ELR (cell line): ENCODE measurements at regions not wholly inside any gene's neighbourhood (a gene's known extent, or its start where the extent isn't known, plus 50 kb on each side); places are given as distances from the start of the nearest gene placed in this dataset.

Experiments used
- DNase-seq: peaks from one replicate; pipeline ENCODE4 v3.0.0-alpha.2; 2015; ENCODE audit warnings: low read depth

- no peak for DNase-seq
These were observed 547.6 kb upstream of the RAB6C start for GRCh38 chr2:129431881-129432280.

GRCh38 chr2:129436809-129437208, 542.7 kb upstream of the RAB6C start:
- DNase-seq, result no peak

DNA sequence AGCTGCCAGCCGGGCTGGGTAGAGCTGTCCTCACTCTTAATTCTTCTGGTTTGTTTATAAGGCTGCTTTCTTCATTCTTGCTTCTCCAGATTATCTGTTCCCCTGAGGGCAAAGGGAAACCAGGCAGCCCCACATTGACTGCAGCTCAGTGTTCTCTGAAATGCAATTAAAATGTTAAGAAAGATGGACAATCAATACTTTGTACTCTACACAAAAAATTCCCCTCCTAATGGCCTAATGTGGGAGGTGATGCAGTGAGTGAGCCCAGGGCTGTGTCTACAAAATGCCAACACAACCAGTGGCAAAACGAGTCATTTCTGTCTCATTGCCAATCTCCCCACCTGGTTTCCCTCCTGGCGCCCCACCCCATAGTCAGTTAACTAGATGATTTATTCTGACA, 541.7 kb upstream of the RAB6C start:
- no peak for DNase-seq

- DNase-seq, result no peak
These were observed 540.9 kb upstream of the RAB6C start for GRCh38 chr2:129438501-129439057.

DNA sequence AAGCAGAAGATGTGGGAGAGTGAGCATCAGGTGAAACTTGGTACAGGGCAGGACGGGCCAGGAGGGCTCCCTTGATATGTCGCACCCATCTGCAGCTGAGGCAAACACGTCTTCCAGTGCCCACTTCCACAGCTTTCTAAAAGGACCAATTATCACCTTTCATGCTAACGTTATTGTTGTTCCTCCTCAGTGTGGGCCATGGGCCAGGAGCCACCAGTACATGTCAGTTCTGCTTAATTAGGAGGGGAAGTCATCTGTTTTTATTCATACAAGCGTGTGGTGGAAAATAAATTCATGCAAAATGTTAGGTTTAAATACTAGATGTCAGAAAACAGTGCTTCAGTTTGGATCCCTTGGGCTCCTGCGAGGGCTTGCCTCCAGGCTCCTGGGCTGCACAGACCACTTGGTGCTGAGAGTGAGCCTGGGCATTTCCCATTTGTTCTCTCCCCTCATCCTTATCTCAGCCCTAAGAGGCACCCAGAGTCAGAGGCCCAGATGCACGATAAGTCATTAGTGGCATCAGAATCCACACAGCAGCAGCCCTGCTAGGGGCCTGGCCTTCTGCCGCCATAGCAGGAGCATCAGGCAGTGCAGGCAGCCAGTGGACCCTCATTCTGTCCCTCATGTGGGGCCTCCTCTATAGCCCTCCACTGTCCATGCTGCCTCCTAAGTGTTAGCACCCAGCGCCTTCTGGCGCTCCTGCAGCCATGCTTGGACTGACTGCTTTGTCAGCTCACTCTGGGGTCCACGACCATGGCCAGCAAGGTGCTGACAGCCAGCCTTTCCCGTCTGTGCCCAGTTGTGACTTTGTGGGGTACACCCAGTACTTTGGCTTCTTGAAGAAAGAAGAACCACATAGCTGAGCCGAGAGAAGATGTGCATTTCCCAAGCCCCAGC, 539.8 kb upstream of the RAB6C start:
- no peak for DNase-seq

DNA sequence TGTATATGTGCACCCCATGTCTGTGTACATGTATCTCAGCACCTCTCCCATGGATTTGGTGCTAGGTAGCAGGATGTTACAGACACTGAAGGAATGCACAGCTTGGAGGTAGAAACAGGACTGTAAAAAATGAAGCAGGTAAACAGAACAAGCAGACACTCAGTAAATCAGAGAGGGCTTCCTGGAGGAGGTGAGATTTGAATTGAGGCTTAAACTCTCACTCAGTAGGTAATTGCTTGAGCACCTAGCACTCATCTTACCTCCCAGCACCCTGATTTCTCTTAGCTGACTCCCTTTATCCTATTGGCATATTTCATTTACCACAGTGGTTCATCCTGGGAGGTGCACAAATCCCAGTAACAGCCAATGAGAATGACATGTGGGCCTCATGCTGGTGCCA, 537.9 kb upstream of the RAB6C start:
- DNase-seq, result no peak

- no peak for DNase-seq
These were observed 536.1 kb upstream of the RAB6C start for GRCh38 chr2:129443235-129443864.

DNA sequence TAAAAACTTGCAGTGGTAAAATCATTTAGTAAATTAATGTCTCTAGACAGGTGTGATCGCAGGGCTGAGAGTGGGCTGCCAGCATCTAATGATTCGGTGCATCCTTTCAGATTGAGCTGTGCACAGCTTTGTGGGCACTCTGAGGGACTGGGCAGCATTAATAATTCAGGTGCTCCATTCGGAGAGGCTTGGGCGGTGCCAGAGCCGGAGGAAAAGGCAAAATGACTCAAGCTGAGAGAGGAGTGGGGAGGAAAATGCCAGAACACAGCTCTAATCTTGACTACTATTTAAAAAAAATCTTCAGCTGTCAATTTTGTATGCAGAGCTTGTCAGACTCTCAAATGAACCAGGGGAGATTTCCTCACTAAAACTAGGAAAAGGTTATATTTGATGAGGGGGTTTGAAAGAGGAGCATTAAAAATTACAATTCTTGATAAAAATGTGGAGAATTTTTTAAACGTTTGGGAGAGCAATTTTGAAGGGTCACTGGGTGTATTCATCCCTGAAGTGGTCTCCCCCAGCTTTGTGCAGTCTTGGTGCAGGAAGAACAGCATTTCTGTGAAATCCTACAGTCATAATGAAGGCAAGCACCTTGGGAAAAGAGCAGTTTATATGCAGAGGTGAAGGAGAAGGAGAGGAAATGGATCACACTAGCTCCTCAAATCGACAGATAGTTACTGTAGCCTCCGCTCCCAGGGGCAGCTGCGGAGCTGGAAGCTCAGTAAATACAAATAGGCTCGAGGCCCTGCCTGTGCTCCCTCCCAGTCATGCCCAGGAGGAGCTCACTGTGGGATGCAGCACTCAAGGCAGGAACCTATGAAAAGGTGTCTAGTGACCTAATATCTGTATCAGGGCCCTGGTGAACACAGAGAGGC, 535.4 kb upstream of the RAB6C start:
- no peak for DNase-seq

DNA sequence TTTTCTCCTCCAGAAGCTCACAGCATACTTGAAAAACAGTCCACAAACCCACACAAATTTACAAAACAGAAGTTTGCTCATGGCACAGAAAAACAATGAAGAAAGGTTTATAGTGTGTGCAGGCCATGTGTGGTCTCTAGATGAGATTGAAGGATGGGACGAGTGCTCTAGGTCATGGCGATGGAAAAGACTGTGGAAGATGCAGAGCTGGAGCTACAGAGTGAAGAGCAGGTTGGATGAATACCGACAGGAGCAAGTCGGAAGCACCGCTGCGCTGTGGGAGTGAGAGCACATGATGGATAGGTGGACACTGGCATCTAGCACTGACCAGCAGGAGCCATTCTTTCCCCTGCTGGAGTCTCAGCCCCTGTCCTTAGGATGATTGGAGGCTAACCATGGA, 534.7 kb upstream of the RAB6C start:
- DNase-seq, result no peak

DNA sequence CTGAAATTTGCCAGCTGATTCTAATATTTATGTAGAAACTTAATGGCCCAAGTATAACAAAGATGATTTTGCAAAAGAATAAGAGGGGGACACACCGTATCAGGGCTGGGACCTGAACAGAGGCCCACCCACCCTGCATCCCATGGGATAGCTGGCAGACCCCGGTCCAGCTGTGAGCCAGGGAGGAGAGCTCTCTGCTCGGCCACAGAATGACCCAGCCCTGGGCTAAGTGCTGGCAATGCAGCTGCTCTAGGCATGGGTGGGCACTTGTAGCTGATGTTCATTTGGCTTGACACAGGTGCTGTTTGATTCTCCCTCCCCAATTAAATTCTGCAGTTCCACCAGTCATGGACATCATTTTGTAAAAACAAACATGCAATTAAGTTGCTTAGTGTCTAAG, 522.8 kb upstream of the RAB6C start:
- DNase-seq, result no peak

DNA sequence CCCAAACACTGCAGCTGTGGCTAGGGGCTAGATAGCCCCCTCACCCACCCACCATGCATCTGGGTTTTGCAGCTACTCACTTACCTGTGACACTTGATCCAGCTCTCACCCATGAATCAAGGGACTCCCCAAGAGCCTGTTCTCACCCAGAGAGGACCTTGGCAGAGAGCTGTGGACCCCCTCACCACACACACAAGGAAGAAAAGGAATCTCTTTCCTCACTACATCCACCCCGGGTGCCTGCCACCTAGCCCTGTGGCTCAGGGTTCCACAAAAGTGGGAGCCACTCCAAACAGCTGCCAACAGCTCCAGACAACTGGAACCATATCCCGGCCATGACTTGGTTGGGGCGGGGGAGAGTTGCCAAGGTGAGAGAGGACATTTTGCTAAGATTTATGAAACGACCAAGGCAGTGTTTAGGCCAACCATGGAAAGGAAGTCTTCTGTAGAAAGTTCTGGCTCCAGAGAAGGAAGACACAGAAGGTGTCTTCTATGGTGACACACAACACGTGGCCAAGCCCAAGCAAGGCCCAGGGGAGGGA, 522.1 kb upstream of the RAB6C start:
- DNase-seq, result no peak

DNA sequence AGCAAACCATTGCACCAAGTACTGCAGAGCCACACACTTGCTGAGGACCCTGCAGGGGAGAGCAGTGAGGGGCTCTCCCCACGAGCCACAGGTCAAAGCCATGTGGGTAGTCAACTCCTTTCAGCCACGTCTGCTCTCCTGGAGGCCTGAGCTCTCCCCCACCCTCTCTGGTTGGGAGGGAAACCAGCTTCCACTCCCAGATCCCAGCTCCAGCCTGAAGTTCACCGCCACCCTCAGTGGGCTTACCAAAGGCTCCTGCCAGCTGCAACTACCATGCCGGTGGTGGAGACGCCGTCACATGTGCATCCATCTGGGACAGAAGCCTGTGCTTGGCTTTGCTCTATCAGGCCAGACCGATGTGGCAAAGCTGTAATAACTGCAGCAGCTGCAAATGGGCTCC, 521.5 kb upstream of the RAB6C start:
- DNase-seq, result no peak

DNA sequence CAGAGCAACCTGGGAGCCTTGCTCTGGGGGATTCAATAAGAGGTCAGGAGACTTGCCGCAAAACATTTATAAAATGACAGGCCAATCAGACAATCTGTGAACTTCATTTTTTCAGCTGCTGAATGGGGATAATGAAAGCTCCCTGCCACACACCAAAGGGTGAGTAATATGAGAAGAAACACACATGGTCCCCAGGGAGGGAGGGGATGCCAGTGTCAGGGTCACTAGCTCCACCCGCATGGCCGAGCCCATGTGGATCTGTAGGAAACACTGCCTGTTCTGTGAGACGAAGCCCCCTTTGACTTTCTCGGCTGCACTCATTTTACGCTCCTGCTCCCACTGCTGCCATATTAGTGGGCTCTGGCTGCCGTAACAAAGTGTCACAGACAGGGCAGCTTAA, 521.0 kb upstream of the RAB6C start:
- no peak for DNase-seq

GRCh38 chr2:129459200-129459876, 520.1 kb upstream of the RAB6C start:
- no peak for DNase-seq

- DNase-seq, result no peak
These were observed 519.6 kb upstream of the RAB6C start for GRCh38 chr2:129459881-129460280.

DNA sequence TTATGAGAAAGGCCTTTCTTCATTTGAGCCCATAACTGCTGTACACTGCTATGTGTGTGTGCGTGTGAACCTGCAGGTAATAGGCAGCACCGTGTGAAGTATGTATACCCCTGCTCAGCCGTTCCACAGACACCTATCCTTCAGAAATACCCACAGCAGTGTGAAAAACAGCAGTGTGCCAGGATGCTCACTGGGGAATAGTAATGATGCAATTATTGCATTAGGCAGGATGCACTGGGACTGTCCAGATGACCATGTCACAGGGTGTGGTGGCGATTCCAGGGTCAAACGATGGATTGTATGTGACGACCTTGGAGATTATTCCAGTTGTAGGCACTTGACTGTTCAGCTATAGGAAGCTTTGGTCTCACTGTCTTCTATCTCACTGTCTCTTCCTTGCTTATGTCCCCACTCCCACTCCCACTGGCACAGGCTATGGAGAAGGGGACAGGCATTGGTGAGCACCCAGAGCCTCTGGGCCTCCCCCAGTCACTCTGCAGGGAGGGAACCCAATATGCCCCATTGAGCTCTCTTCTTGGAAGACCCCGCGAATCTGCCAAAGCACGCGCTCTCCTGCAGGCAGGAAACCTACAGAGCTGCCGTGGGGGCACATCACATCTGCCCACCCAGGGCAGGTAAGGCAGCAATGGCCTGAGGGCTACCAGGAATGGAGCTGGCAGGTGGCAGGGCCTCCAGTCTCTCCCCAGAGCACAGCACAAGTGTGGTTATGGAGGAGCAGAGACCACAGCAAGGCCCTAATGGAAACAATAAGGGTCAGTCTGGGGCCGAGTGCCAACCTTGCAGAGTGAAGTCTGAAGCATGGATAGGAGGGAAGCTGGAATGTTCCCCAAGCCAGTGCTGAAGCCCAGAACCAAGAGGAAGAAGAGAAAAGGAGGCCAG, 518.9 kb upstream of the RAB6C start:
- DNase-seq, result no peak

DNA sequence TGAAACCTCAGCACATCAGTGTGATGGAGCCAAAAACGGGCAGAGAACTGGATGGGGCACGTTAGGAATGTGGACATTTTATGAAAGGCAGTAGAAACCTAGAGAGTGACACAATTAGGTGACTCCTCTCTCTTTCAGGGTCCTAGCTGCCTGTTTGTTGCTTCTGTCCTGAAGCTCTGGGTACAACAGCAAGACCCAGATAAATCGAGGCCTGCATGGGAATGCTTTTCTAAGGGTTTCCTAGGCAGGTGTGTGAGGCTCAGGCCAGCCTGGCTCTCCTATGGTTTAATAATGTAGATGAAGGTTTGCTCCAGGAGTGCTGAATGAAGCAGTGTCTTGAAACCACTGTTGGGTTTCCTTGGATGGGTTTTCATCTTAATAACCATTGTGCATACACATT, 517.1 kb upstream of the RAB6C start:
- DNase-seq, result no peak

GRCh38 chr2:129462967-129463366, 516.5 kb upstream of the RAB6C start:
- no peak for DNase-seq

DNA sequence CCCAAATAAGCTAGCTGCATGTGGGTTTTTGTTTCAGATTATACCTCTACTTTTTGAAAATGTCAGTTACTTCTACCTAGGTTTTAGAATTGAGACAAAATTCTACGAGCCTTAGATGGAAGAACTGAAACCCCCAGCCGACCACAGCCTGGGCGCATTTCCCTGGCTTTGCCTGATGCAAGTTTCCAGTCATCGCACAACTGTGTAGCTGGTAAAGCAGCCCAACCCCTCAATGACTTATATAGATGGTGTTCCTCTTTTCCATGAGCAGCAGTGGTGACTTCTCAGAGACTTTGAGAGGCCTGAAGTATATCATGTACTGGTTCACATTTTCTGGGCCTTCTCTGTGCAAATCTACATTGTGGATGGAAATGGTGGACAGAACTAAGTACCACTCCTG, 515.4 kb upstream of the RAB6C start:
- DNase-seq, result no peak

DNA sequence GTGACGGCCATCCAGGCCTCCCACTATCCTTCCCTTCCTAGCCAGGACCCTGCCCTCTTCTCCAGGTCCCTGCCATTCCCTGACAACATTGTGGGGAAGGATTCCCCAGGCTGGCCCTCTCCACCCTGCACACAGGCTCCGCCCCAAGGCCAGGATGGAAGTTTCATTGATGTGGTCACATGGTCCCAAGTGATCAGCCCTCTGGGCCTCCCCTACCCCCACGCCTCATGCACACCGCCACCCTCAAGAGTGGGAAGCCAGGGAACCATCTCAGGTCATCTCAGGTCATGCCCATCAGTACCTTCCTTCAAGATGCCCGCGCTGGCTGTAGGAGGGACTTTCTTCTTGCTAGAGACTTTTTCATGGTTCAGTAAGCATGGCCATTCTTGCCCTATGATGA, 514.8 kb upstream of the RAB6C start:
- no peak for DNase-seq

DNA sequence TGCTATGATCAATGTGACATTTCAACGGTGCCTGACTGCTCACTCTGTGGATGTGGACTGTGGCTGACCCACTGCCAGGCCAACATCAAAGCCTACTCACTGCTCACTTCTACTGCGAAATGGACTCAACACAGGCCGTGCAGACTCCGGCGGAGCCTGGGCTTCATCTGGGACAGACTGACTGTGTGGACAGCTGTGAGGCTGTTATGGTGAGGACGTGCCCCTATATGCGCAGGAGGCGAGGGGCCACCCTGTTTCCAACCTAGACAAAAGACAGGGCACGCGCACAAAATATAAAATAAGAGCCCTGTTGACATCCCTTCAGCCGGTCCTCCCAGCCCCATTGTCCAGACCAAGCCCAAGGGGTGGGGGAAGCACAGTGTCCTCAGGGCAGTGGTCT, 514.4 kb upstream of the RAB6C start:
- DNase-seq, result no peak
